Stimulated activated naive CD4-positive, alpha-beta T cell (primary cell): ENCODE measurements at regions not wholly inside any gene's neighbourhood (a gene's known extent, or its start where the extent isn't known, plus 50 kb on each side); places are given as distances from the start of the nearest gene placed in this dataset.

Source experiments
- DNase-seq, 6 experiments: peaks; one replicate each; lab custom pipeline; 2025; lab: John Stamatoyannopoulos, UW

DNA sequence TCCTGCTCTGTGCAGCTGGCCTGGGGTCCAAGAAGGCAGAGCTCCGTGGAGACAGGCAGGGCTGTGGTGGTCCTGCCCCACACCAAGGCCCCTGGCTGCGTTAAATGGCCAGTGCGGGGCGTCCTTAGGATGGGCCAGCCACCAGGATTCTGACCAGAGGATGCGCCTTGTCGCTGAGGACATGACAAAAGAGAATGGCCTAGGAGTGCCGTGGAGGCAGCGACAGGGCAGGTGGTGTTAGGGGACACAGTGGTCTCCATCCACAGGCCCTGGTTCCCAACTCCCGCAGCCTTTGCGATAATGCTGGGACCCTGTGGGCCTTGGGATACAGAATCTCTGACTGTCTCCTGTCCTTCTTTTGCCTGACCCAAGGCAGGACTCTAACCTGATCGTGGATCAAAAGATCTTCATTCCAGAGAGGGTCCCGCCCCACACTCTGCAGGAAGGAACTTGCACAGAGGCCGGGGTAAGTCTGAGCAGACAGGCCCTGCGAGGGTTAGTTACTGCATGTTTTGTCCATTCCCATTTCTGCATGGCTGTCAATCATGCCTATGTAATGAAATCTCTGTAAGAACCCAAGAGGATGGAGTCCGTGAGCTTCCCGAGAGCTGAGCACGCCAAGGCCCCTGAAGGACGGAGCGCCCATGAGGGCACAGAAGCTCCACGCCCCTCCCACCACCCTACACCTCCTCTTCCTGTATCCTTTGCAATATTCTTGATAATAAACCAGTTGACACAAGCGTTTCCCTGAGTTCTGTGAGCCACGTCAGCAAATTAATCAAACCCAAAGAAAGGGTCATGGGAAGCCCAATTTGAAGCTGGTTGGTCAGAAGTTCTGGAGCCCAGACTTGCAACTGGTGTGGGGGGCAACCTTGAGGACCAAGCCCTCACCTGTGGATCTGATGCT is 251.5 kb upstream of the SALL3 start:
- DNase-seq: no peak

DNA sequence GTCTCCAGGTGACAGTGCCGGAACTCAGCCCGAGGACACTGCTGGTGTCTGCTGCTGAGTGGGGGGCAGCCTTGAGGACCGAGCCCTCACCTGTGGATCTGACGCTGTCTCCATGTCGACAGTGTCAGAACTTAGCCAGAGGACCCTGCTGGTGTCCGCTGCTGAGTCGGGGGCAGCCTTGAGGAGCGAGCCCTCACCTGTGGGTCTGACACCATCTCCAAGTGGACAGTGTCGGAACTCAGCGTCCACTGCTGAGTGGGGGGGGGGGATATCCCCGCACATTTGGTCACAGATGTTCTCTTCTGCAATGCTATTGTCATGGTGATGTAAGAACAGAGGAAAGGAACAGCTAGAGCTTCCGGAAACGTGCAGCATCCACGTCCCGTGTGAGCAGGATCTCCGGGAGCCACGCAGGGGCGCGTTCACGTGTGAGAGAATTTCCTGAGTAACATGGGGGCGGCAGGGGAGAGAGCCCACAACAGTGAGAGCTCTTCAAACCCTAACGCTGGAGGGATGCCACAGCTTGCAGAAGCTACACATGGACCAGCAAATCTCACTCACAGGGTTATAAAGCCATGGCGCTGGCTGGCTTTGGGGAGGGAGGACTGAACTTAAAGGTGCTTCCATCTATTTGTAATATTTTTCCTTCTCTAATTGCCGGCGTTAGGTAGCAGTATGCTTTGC is 250.7 kb upstream of the SALL3 start:
- DNase-seq: no peak

DNA sequence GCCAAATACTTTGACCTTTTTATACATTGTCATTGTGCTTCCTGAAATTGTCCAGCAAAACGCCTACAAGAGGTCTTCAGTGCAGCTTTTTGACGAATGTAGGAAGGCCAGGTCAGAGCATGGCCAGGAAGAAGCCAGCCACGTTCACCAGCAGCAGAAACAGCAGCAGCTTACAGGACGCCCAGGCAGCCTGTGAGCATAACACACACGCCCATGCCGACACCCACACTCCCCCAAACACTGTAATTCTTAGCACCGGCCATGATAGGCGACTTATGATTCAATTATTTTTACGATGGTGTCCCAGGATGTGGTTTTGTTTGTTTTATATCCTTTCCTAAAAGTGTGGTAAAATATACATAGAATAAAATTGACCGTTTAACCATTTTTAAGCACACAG is 249.1 kb upstream of the SALL3 start:
- no peak for DNase-seq

GRCh38 chr18:78731016-78731397 is 248.6 kb upstream of the SALL3 start:
- DNase-seq: no peak

DNA sequence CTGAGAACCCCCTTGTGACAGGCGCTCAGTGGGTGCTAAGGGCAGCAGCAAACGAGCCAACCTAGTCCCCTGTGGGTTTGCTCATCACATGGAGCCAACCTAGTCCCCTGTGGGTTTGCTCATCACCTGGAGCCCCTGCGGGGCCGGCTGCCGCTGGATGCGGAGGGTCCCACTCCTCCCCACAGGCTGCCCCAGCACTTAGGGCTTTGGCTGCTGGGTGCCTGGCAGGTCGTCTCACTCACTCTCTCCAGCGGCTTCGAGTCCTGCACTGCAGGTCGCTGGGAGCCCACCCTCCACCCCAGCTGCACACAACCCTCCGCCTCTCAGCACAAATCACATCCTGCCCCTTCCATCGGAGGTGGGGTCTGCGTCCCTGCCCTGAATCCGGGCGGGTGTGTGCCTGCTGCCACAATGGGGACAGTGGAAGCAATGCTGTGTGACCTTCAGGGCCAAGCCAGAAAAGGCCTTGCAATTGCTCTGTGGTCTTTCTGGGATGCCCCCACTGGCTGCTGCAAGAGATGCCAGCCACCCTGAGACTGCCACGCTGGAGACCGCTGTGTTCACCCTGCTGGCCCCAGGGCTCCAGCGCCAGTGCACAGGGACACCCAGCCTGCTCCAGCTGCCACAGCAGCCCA is 248.1 kb upstream of the SALL3 start:
- DNase-seq: no peak

DNA sequence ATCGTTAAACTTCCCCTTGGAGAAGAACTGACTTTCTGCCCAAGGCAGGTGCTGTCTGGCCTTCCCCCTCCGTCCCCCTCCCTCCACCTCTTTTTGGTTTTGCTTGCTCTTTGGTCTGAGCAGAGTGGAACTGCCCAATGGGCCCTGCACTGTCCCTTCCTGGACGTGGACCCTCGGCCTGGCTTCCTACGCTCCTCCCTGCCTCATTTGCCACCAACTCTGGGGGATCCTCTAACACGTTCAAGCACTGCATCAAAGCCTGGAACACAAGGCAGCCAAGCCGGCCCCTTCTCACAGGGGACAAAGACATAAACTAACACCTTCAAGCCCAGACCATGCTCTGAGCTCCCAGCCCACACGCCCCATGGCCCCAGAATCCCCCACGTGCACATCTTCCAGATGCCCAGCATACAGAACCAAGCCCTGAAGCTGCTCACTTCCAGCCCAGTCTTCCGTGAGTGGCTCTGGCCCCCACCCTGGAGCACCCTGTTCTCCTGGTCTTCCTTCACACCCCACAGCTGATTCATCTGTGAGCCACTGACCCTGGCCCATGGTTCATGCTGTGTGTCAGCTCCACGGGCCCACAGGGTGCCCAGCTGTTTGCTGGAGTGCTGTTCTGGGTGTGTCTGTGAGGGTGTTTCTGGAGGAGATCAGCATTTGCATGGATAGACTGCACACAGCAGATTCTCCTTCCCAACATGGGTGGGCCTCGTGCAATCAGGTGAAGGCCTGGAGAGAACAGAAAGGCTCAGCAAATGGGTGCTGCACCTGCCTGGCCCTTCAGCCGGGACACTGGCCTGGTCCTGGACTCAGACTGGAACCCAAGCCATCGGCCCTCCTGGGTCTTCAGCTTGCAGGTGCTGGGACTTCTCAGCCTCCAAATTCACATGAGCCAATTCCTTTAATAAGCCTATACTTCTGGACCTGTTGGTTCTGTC is 247.1 kb upstream of the SALL3 start:
- DNase-seq: no peak

- DNase-seq: no peak
These were observed 245.6 kb upstream of the SALL3 start for GRCh38 chr18:78733762-78734613.

GRCh38 chr18:78734614-78734945 is 245.0 kb upstream of the SALL3 start:
- DNase-seq: no peak

- DNase-seq: no peak
These were observed 244.2 kb upstream of the SALL3 start for GRCh38 chr18:78735131-78736014.

DNA sequence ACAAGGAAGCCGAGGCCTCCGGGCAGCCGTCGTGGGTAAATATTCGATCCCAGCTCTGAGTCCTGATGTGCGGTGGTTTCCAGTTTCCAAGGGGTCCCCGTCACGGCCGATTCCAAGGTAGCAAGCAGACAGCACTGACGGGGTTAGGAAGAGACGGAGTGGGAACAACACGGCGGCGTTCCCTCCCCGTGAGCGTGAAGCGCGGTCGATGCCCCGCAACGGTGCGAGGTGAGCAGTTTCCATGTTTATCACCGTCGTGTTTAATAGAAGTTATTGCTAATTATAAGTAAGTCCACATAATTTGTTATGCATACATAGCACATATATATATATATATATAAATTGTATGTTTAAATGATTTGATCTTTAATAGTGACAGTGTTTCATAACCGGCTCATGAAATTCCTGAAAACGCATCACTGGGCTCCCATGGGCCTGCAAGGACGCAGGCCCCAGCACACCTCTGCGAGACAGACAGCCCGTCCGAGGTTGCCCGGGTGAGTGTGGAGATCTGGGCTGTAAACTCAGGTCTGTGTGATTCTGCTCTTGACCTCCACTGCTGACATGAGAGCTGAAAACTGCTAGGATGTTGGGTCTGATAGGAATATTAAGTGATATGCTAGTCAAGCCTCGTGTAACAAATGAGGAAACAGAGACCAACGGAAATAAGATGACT is 243.5 kb upstream of the SALL3 start:
- no peak for DNase-seq

DNA sequence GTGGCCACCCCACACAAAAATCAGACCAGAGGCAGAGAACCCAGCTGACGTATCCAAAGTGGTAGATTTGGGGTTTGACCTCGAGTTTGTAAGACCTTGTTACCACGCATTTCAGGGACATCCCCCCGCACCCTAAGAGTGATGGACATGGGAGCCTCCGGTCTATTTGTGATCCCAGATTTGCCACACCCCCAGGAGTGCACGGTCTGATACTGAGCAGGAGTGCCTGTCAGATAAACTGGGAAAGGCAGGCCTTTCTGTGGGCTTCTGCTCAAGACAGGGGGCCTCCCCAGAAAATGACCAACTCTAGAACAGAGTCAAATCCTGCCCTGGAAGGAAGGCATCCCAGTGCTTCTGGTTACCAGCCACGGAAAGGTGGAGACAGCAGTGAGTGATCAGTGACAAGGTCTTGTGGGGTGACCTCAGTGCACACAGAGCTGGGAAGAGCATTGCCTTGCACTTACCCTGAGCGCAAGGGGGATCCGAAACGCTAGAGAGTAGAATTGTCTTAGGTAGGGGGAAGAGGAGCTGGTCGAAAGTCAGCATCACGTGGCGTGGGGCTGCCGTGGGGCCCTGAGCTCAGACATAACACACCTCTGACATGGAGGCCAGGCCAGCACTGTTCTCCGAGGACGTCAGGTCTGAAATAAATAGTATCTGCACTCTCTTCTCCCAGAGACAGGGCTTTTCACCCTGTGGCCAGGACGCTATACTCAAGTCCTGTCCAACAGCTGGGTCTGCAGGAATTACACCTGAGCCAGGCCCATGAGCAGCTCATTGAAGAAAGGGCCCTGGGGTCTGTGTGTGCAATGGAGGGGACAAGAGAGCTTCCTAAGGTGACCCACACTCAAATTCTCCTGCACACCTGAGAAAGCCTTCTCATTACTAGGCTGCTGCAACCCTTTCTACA is 242.4 kb upstream of the SALL3 start:
- DNase-seq: no peak

DNA sequence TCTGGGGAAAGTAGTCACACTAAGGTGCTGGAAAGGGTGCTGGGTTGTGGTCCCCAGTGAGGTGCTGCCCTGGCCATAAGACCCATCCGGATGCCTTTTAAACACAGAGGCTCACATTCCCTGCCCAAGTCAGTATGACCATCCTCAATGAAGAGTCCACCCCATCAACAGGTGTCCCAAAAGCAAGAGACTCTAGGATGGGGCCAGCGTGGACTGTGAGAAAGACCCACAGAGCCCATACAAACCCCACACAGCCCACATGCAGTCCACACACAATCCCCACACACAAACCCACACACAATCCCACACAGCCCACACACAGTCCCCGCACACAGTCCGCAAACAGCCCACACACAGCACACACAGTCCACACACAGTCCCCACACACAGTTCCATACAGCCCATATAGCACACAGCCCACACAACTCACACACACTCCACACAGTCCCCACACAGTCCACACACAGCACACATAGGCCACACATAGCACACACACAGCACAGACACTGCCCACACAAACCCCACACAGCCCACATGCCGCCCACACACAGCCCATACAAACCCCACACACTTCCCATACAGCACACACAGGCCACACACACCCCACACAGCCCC is 241.4 kb upstream of the SALL3 start:
- DNase-seq: no peak

- DNase-seq: no peak
These were observed 240.5 kb upstream of the SALL3 start for GRCh38 chr18:78739115-78739514.

DNA sequence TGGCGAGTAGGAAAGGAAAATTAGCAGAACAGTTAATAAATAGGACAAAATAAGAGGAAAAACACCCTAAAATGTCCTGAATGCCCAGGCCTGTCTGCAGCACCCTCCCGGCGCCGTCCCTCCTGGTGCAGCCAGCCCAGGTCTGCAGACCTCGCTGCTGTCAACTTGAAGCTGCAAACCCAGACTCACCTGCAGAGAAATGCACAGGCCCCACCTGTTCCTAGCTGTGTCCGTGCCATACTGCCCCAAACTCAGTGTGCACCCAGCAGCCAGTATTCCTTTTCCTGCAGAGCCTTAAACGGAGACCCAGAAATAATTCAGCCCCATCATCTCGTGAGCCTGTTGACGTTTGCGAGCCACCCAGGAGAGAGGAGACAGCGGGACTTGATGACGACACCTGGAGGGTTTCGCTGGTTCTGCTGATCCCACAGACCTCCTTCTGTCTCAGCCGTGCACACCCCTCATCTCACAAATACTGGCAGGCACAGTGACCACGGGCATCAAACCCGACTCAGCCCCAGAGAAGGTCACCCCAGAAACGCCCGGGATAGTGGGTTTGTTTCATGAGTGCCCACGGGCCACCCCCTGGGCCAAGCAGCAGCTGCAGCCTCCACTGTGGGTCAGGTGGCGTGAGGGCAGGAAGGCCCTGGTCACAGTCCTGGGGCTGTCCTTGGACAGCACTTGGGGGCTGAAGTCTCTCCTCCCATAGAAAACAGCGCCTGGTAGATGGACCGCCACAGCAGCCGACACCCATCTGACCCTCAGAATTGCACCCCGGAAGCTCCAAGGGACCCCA is 239.5 kb upstream of the SALL3 start:
- DNase-seq: no peak

DNA sequence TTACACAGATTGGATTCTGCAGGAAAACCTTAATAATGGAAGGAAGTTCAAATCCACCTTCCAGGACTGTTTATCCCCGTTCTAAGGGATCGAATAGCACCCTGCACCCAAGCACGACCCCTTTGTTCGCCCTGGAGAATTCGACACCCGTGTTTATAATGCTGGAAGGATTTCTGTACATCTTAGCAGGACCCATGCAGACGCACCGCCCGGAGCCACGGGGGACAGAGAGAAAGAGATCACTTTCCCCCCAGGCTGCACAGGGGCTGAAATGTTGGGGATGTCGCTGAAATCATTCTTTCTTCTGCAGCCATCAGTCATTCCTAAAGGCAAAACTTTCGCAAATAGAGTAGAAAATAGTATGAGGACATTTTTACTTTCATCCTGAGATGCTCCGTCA is 238.7 kb upstream of the SALL3 start:
- no peak for DNase-seq

GRCh38 chr18:78741381-78742217 is 238.0 kb upstream of the SALL3 start:
- no peak for DNase-seq
